SU-DHL-6 (cell line): ENCODE measurements at regions not wholly inside any gene's neighbourhood (a gene's known extent, or its start where the extent isn't known, plus 50 kb on each side); places are given as distances from the start of the nearest gene placed in this dataset.

Experiments
- H2AFZ ChIP-seq: fragments of 200-600 bp; sonication (generic); 2 replicates; pipeline ENCODE4 v1.6.1; 2014; ENCODE audit warnings: low read depth, mild to moderate bottlenecking, moderate library complexity, mixed read lengths, antibody characterized with exemption, low read length; ENCODE audit not compliant: severe bottlenecking
- H3F3A ChIP-seq: fragments of 200-600 bp; shearing (Covaris generic); 2 replicates; pipeline ENCODE4 v1.6.0; 2016; ENCODE audit warnings: antibody characterized with exemption, mild to moderate bottlenecking; ENCODE audit not compliant: insufficient read depth
- H3K27ac ChIP-seq: fragments of 200-600 bp; sonication (generic); 2 replicates; pipeline ENCODE4 v1.5.1; 2016; ENCODE audit warnings: low read depth, mild to moderate bottlenecking, low read length, moderate library complexity, mixed read lengths
- H3K27me3 ChIP-seq: fragments of 200-600 bp; sonication (generic), shearing (Covaris generic); 2 replicates; pipeline ENCODE4 v1.6.0; 2014; ENCODE audit warnings: mild to moderate bottlenecking, low read length
- H3K36me3 ChIP-seq: fragments of 200-600 bp; sonication (generic); 2 replicates; pipeline ENCODE4 v1.6.1; 2014; ENCODE audit warnings: mild to moderate bottlenecking, low read length, mixed read lengths
- H3K4me2 ChIP-seq: fragments of 300-600, 200-600 bp; shearing (Covaris generic), sonication (generic); 2 replicates; pipeline ENCODE4 v1.6.0; 2014; ENCODE audit warnings: low read length, low read depth, mild to moderate bottlenecking; ENCODE audit not compliant: poor library complexity, severe bottlenecking
- H3K4me3 ChIP-seq: fragments of 200-600 bp; sonication (generic); 2 replicates; pipeline ENCODE4 v1.5.1; 2014; ENCODE audit warnings: antibody characterized with exemption, low read length, mild to moderate bottlenecking, mixed read lengths; ENCODE audit not compliant: insufficient read depth, poor library complexity, severe bottlenecking
- H3K79me2 ChIP-seq: fragments of 200-600 bp; sonication (generic); 2 replicates; pipeline ENCODE4 v1.6.1; 2014; ENCODE audit warnings: mild to moderate bottlenecking, low read length, moderate library complexity; ENCODE audit not compliant: insufficient read depth
- H3K9ac ChIP-seq: fragments of 200-600 bp; sonication (generic); 2 replicates; pipeline ENCODE4 v1.7.0; 2014; ENCODE audit warnings: mild to moderate bottlenecking, low read length
- H3K9me2 ChIP-seq: fragments of 200-600 bp; sonication (generic); replicated peaks from 2 replicates; pipeline ENCODE4 v1.6.1; 2014; ENCODE audit warnings: low read length; ENCODE audit not compliant: insufficient read depth
- H3K9me3 ChIP-seq: fragments of 200-600 bp; sonication (generic); 2 replicates; pipeline ENCODE4 v1.6.1; 2014; ENCODE audit warnings: low read length, mixed read lengths; ENCODE audit not compliant: insufficient read depth
- H4K20me1 ChIP-seq: fragments of 200-600 bp; sonication (generic); 2 replicates; pipeline ENCODE4 v1.6.1; 2014; ENCODE audit warnings: low read depth, mild to moderate bottlenecking, antibody characterized with exemption, low read length, moderate library complexity, mixed read lengths
- EZH2phosphoT487 ChIP-seq: fragments of 200-600 bp; sonication (generic), shearing (Covaris generic); conservative IDR thresholded peaks from 2 replicates; pipeline ENCODE4 v1.6.1; 2018; ENCODE audit warnings: mild to moderate bottlenecking, antibody characterized with exemption, low read length, moderate library complexity, mixed read lengths
- TF ChIP-seq, protein P1 (sequence below): fragments of 200-600 bp; sonication (generic); IDR thresholded peaks from one replicate; pipeline ENCODE4 v1.5.1; 2017; ENCODE audit warnings: antibody characterized with exemption, mild to moderate bottlenecking, low read length, moderate library complexity; ENCODE audit not compliant: insufficient read depth, poor library complexity, severe bottlenecking

DNA sequence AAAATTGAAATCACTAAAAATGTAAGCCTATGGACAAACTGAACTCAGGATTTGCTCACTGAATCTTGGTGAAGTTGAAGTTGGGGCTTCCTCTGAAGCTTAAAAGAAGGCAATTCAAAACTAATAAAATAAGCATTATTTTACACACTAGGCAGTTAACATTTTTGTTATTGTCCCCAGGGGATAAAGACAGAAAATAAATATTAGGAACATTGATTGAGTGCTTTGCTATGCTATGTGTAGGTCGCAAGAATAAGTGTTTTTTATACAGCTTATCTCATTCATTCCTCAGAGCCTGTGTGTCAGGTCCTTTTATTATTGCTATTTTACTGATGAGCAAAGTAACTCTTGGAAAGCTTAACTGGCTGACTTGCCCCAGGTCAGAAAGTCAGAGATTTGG, 82.2 kb downstream of the ZNF608 start:
- Histone ChIP-seq H4K20me1 (no peaks in the 10 kb centered on the region), H3K9ac (peak overlapping the region; percentile 76), H2AFZ (no peak overlapping the region), H3K9me3 (no peaks in the 10 kb centered on the region), H3K4me2 (peak overlapping the region; percentile 93), H3K9me2 (no peaks in the 10 kb centered on the region), H3K36me3 (no peaks in the 10 kb centered on the region), H3K27me3 (no peaks in the 10 kb centered on the region), H3F3A (peaks cover 53% of the 10 kb centered on the region), H3K27ac (peak overlapping the region; percentile 98), H3K79me2 (peaks cover 99% of the 10 kb centered on the region), H3K4me3 (no peak overlapping the region)
- TF ChIP-seq, protein P1, sequence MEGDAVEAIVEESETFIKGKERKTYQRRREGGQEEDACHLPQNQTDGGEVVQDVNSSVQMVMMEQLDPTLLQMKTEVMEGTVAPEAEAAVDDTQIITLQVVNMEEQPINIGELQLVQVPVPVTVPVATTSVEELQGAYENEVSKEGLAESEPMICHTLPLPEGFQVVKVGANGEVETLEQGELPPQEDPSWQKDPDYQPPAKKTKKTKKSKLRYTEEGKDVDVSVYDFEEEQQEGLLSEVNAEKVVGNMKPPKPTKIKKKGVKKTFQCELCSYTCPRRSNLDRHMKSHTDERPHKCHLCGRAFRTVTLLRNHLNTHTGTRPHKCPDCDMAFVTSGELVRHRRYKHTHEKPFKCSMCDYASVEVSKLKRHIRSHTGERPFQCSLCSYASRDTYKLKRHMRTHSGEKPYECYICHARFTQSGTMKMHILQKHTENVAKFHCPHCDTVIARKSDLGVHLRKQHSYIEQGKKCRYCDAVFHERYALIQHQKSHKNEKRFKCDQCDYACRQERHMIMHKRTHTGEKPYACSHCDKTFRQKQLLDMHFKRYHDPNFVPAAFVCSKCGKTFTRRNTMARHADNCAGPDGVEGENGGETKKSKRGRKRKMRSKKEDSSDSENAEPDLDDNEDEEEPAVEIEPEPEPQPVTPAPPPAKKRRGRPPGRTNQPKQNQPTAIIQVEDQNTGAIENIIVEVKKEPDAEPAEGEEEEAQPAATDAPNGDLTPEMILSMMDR = no peak
- no peak for TF ChIP-seq EZH2phosphoT487

DNA sequence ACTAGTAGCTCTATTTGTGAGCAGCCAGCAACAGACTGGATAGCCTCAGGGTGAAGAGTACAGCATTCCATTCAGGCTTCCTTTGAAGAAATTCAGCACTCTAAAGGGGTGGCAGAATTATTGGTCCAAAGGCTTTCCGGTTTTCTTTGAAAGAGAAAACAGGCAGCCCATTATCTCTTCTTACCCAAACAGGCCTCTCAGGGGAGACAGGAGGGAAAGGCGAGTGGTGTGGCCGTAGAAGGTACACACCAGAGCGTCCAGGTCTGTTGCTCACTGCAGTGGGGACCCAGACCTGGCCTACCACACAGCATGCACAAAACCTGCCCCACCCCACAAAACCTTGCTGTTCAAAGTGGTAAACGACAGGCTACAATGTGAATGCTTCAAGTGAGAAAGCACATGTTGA, 83.3 kb downstream of the ZNF608 start:
- H3K27me3 ChIP-seq = no peaks in the 10 kb centered on the region
- H3K79me2 ChIP-seq = peaks cover 99% of the 10 kb centered on the region
- H4K20me1 ChIP-seq = no peaks in the 10 kb centered on the region
- no peaks in the 10 kb centered on the region for H3K36me3 ChIP-seq
- no peak for TF ChIP-seq EZH2phosphoT487
- TF ChIP-seq, protein P1 = no peak
- no peaks in the 10 kb centered on the region for H3K9me3 ChIP-seq
- H3F3A ChIP-seq = peaks cover 65% of the 10 kb centered on the region
- H3K27ac ChIP-seq = peak overlapping the region; percentile 98
- no peak overlapping the region for H3K4me3 ChIP-seq
- H3K4me2 ChIP-seq = peak overlapping the region; percentile 93
- no peak overlapping the region for H2AFZ ChIP-seq
- H3K9me2 ChIP-seq = no peaks in the 10 kb centered on the region
- H3K9ac ChIP-seq = peak overlapping the region; percentile 76

DNA sequence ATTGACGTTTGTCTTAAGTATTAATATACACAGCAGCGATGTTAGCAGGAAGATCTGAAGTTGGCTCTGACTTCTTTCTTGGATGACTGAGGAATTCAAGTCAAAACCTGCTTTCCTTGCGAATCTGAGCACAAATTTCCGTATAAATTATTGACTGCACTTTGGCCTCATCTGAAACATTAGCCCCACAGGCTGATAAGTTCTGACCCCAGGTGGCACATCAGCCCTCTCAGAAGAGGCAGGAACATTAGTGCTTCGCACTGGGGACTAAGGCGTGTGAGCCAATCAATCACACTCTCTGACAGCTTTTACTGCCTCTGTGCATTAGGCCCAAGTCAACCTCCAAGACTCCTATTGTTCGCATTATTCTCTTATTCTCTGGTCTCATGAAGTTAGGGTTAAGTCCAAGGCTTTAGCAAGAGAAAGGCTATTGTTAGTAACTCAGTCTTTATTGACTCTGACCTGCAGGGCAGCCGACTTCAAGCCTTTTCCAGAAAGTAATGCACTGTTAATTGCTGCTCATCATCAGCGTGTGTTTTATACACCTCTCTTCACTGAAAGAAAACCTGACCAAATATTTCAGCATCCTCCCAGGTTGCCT, 84.2 kb downstream of the ZNF608 start:
- peak overlapping the region; percentile 76 for H3K9ac ChIP-seq
- H3K27me3 ChIP-seq = no peaks in the 10 kb centered on the region

More for the DNA sequence above, 84.2 kb downstream of the ZNF608 start:
- peak overlapping the region; percentile 18 for H3K4me3 ChIP-seq
- no peaks in the 10 kb centered on the region for H4K20me1 ChIP-seq
- peaks cover 99% of the 10 kb centered on the region for H3K79me2 ChIP-seq
- H3F3A ChIP-seq = peaks cover 71% of the 10 kb centered on the region
- H3K36me3 ChIP-seq = no peaks in the 10 kb centered on the region
- peak overlapping the region; percentile 93 for H3K4me2 ChIP-seq
- H3K9me3 ChIP-seq = no peaks in the 10 kb centered on the region
- peak overlapping the region; percentile 98 for H3K27ac ChIP-seq
- H3K9me2 ChIP-seq = no peaks in the 10 kb centered on the region
- H2AFZ ChIP-seq = no peak overlapping the region
- TF ChIP-seq EZH2phosphoT487 = no peak
- TF ChIP-seq, protein P1 = no peak
